NCI-H69 (cell line): ENCODE measurements at regions not wholly inside any gene's neighbourhood (a gene's known extent, or its start where the extent isn't known, plus 50 kb on each side); places are given as distances from the start of the nearest gene placed in this dataset.

Experiments
- DNase-seq: peaks from one replicate; lab custom pipeline; 2025; lab: John Stamatoyannopoulos, UW

DNA sequence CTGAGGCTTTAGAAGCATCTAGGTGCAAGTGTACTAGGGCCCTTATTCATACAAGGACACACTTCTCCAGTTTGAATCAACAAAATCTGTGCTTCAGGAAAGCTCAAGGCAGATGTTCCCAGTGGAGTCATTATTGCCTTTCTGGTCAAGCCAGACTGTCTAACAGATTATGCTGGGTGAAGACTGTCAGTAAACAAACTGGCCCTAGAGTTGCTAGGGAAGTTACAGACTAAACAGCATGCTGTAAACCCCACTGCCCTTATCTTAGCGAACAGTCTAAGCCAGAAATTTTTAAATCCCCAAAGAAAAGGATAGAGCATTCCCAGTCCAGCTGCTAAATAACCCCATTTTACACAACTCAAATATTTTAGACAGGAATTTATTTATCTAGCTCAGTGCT, 1701.3 kb upstream of the PRR20A start:
- peak; percentile 82 for DNase-seq

DNA sequence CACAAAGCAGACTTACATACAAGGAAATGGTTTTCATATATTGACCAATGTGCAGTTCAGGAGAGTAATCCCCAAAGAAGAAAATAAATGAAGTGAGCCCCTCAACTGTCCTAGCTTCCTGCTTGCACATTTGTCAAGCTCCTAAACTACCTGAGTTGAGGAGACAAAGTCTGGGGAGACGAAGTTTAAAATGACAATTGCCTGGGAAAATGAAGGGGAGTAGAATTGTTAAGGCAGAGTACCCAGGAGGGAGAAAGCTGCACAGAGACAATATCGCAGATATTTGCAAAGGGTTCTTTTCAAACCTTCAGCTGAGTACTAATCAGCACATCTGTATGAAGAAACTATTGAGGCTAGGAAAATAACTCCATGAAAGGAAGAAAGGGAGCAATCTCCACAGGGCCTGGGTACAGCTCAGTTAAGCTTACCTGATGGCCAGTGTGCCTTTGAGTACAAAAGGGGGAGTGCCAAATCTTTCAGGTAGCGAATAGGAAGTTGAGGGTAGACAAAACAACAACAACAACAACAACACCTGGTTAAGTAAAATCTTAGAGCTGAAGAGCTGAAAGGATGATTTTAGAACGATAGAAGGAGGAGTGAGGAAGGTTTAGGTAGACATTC, 1700.1 kb upstream of the PRR20A start:
- DNase-seq: peak; percentile 6

DNA sequence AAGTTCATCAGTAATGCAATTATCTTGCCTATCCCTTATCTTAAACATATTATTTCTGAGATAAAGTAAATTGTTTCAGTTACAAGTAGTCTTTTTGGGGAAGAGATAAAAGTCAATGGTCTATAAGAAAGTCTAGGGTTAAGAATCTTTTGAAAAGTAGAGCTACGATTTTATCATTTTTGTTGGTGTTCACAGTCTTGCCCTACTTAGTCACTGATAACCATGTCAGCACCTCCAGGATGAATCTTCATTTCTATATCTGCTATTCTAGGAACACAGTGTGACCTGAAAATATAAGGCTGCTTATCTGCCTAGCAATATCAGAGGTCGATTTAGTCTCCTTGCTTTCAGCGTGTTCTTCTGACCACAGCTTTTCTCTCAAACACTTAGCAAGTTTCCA, 1676.5 kb upstream of the PRR20A start:
- no peak for DNase-seq

DNA sequence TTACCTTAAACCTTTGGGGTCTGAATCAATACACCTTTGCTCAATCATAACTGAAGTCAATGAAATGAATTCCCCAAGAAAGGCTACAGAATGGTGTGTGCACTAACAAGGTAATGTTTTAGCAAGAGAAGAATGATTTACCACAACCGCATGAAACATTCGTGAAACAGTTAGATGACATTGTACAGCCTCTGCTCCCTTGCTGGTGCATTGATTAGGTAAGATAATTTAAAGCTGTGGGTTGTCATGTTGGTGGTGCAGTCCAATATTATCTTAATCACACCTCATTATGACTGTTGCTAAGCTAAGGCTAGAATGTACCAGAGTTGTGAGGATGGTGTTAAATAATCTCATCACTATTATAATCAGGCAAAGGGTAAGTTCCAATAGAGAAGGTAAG, 1673.2 kb upstream of the PRR20A start:
- no peak for DNase-seq

DNA sequence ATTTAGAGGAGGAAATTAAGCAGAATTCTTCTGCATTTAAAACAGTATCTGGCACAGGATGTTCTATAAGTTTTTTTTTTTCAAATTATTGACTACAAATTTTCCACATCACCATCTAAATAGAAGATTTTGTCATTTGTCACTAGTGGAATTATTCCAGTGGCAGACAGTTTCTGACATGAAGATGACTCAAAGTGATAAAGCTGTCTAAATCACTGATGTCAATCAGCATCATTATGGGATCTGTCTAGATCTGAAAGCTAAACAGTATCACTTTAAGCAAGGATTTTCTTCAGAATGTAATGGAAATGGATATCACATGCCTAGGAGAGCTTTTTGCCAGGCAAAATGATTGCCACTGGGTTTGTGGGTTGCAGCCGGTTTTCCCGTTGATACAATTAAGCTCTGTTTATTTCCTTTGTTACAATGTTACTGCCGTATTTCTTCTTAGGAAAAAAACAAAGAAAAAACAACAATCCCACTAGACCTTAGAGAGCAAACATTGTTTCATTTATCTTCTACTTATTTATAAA, 1657.0 kb upstream of the PRR20A start:
- DNase-seq: no peak

DNA sequence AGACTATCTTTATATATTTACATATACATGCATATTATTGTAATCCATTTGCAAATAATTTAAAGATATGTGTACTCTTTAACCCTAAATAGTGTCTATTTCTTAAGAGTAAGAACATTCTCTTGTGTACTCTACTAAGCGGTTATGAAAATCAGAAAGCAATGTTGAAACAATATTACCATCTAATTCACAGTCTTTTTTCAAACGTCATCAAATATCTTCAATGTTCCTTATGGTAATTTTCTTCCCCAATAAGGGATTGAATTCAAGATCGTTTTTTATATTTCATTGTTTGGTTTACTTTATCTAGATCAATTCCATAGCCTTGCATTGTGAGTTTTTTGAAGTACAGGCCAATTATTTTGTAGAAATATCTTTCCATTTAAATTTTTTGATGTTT, 1647.4 kb upstream of the PRR20A start:
- DNase-seq: no peak

DNA sequence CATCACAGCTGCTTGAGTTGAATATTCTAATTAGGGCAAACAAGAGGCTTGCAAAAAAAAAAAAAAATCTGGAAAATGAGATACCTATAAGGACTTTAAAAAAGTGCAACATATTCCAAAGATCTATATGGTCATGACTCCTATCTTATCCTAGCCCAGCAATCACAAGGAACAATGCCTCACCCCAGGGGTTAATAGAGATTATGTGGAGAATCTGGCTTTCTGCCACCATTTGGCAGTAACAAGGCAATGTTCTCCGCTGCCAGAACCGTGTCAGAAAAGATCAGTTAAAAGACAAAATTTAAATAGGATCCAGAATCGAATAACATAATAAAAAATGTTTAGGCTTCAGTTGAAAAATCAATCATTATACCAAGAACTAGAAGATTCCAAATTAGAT, 1643.2 kb upstream of the PRR20A start:
- no peak for DNase-seq

DNA sequence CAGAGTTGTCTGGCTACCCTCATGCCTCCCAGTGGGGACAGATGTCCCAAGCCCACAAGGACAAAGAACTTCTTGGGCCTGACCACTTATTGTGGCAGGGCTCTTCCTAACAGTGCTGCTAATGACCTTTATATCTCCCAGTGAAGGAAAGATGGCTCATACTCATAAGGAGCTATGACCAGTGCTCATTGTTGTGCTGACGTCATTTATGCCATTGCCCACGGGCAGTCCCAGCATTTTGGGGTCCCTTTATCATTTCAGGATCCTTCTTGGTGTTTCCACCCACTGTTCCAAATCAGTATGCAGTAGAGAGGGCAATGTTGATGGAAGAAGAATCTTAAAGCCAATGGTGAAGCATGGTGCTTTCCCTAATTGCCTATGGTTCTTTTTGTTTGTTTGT, 1640.0 kb upstream of the PRR20A start:
- DNase-seq: no peak

DNA sequence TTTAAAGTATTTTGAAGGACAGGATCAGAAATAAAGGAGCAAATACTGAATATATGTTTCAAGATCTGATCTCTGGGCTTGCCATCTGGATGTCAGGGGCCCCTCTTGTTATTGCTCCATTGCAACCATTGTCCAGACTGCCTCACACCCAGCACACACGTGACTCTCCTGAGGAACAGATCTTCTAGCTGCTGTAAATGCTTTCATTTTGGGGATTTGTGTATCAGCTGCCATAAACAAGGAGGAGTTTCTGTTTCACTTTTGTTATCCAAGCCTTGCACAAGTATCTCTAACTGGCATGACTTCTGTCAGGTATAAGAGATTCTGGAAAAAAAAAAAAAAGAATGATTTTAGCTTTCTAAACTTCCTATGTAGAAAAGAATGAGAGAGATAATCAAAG, 1624.1 kb upstream of the PRR20A start:
- DNase-seq: peak; percentile 72

DNA sequence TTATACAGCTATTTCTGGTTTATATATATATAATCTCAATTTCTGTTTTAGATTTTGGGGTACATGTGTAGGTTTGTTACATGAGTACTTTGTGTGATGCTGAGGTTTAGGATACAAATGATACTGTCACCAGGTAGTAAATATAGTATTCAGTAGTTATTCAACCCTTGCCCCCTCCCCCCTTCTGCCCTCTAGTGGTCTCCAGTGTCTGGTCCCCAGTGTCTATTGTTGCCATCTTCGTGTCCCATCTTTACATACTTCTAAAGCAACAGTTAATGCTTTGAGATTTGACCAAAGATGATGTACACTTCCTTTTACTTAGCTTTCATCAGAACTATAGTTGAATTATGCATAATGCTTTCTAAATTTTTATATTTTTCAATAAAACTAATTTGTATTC, 1623.4 kb upstream of the PRR20A start:
- peak; percentile 57 for DNase-seq

DNA sequence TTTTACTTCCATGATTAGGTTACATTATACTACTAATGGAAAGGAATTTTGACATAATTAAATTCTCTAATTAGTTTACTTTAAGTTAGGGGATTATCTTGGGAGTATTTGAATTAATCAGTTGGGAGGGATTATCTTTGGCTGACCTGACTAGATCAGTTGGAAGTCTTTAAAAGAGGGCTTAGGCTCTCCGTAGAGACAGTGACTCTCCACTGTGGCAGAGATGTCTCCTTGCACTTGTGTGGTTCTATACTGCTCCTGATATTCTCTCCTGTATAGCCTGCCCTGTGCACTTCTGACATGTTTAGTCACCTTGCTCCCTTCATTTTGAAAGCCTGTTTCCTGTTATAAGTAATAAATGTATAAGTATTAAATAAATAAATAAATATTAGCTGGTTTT, 1612.3 kb upstream of the PRR20A start:
- DNase-seq: no peak

DNA sequence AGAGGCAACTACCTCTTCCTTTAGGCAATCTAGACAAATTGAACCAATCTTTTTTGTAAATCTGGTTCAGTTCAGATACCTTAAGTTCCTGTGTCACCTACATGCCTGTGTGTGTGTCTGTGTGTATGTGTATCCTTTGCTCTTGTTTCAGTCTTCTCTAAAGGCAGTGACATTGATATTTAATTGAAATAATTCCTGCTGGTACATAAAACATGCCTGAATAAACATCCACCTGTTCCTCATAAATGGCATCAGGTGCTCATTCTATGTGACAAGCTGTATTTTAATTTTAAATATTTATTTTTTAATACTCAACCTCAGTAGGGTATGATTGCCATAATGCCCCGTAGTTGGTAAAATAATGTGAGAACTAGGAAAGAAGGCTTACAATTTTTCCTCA, 1606.4 kb upstream of the PRR20A start:
- DNase-seq: no peak

DNA sequence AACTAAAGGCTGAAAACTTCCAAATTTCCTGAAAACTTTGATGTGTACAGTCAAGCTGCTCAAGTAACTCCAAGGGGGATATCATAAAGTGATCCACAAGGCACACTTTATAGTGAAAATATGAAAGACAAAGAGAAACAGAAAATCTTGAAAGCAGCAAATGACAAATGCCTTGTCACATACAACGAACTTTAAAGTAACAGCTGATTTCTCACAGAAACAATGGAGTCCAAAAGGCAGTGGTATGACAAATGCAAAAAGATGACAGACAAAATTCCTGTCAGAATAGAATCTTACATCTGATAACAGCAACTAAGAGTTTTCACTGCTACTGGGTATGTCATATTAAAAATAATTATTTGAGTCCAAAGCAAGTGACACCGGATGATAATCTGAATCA, 1602.3 kb upstream of the PRR20A start:
- peak; percentile 3 for DNase-seq

DNA sequence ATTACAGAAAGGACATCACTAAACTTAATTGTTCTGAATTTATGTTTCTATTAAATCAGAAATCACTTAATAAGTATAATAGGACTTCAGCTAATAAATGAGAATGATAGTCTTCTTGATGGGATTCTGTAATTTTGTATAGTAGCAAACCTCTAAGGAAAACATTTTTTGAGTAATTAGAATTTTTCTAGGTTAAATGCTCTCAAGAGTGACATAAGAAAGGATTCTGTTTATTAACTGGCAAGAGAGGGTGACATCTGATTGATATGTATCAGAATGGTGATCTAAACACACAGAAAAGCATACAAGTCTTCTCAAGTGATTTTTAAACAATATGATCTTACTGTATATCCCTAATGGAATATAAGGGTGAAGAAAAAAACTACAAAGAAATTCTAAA, 1597.7 kb upstream of the PRR20A start:
- no peak for DNase-seq

DNA sequence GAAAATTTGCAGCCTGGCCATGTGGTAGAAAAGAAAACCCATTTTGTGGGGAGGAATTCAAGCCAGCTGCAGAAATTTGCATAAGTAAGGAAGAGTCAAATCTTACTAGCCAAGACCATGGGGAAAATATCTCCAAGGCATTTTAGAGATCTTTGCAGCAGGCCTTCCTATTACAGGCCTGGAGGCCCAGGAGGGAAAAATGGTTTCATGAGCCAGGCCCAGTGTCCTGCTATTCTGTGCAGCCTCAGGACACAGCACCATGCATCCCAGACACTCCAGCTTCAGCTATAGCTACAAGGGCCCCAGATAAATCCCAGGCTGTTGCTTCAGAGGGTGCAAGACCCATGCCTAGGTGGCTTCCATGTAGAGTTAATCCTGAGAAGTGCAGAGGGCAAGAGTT, 1590.1 kb upstream of the PRR20A start:
- no peak for DNase-seq

DNA sequence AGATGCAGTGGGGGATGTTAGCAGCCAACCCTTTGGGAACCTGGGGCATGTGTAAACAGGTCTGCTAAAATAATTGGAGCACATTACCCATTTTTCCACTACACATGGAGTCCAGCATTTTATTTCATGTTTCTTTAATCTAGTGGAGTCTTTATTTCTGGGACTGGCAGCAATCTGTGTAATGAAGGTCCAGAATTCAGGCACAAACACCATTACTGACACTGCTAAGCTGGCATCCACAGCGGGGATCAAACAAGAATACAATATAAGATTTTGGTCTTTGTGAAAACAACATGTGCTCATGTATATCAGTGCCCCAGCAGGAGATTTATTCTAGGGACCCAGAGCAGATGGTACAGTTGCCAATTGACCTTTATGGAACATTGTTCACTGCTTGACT, 1587.0 kb upstream of the PRR20A start:
- peak; percentile 95 for DNase-seq

DNA sequence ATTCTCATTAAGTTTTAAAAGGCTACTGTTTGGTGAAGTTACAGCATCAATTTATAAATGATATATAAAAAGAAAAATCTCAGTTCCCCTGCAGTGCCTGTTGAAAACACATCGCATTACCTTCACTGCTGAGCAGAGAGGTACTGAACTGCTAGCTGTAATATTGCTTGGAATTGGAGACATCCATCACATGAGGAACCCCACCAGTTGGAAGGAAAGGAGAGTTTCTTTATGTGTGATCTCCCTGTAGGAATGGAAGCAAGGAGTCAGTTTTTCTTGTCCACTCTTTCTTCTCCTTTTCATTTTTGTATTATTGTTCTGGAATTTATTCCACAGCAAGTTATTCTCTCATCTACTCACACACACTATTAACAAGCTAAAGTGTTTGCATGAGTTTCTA, 1586.0 kb upstream of the PRR20A start:
- peak; percentile 75 for DNase-seq

DNA sequence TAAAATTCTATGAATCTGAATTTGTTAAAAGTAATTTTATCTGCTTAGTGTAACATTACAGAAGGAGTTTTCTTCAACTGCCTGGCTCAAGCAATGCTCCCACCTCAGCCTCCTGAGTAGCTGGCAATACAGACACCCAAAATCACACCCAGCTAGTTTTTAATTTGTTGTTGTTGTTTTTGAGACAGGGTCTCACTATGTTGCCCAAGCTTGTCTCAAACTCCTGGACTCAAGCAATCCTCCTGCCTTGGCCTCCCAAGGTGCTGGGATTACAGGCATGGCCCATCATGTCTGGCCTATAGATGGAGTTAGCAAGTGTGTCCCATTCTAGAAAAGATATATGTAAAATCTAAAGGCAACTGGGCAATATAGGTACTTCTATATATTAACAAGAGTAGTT, 1580.4 kb upstream of the PRR20A start:
- DNase-seq: no peak

DNA sequence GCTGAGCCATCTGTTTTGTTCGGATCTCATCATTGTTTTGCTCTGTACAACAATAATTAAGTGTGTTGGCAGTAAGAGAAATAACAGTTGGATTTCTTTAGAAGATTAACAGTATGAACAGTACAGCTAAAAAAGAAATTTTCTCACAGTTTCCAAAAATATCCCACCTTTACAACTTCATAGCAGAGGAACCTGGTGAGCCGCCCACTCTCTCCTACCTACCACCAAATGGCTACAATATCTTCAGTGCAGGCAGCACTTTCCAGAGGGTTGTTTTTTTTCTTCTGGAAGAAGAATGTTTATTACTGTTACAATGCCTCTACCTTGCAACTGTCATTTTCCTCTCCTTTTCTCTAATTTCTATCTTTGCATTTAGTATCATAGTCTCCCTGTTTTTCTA, 1577.5 kb upstream of the PRR20A start:
- no peak for DNase-seq

DNA sequence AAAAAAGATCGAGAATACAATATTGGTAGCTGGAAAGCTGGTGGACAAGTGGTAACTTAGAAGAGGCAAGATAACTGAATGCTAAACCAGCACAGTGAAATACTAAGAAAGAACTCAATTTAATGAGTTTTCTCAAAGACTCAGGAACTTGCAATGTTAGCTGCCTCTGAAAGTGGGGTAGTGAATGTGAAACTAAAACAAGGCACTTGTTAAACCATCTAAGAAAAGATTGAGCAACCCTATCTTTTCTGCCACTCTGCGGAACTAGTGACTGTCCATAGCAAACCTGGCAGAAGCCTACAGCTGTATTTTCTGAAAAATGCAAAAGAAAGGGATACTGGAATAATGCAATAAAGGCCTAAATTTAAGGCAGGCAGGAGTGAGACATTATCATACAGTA, 1574.4 kb upstream of the PRR20A start:
- peak; percentile 7 for DNase-seq

DNA sequence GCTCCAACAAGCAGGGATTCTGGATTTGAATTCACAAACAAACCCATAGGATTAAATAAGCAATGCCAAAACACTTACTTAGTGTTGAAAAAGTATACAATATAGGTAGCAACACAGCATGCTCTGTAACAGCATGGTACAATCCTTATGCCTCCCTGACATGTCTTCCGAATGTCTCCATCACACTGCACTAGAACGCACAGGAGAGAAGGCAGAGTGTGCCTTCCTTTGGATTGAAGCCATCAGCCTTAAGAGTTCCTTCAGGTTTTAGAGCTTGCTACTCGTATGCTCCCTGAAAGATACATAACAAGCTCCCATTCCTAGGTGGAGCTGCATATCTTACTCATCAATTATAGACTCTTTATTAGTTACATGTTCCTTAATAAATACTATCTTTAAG, 1573.9 kb upstream of the PRR20A start:
- peak; percentile 24 for DNase-seq

DNA sequence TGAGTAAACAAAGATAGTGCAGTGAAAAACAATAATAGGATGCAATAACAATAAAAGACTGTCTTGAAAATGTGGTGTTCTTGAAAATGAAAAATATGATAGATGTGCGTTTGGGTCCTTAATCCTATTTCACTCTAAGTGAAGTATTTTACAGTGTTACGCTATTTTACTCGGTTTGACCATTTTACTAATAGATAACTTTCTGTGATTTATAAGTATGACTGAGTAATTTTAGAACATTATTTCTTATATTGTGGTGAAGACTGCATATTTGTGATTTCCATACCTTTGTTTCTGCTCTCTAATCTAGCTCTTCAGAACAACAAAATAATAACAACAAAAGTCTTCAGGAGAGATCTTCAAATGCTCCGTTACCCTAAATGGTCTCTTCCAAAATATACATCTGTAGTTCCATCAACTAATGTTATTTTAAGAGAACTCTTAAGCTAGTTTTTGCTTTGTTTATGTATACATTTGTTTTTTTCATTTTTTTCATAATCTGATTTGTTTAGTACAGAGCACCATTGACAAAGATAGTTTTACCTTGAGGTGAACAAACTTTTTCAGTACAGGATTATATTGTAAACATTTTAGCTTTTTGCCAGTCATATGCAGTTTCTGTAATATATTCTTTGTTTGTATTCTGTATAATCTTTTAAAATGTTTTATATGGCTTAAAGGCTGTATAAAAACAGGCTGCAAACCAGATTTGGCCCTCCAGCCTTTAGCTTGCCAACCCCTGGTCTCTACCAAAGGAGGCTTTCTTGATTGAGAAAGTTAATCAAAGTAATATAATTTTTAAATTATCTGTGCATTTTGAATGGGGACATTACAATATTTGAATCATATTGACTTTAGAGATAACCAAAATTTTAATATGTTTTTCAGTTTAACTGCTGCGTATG, 1572.7 kb upstream of the PRR20A start:
- DNase-seq: no peak

DNA sequence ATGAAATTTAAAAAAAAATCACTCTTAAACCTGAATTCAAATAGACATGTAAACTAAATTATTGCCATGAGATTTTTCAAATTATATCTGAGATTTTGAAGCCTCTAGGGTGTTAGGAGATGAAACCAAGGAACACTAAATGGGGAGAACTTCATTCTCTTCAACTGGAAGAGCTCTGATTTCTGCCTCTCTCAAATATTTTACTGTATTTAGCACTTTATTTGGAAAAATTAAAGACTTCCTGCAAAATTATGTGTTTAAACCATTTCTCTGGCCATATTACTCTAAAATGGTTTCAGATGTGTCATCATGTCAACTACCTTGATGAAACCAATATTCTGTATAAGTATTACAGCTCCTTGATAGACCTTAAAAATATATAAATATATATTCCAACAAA, 1571.6 kb upstream of the PRR20A start:
- DNase-seq: no peak

DNA sequence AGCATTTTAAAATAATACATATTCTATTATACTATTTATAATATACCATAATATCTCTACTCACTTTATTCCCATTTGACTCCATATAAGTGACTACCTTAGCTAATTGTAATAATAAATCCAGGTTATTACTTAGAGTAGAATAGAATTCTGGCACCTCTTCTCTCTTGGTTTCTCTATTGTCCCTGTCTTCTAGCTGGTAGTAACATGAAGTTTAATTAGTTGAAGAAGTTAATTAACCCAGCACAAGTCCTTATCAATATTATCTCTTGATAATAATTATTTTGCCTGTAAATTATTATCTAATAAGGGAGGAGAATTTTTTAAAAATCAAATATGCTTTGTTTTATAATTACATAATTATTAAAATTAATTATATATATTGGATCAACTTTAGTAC, 1571.2 kb upstream of the PRR20A start:
- no peak for DNase-seq
